DND-41 (cell line): ENCODE measurements at regions not wholly inside any gene's neighbourhood (a gene's known extent, or its start where the extent isn't known, plus 50 kb on each side); places are given as distances from the start of the nearest gene placed in this dataset.

ENCODE experiments used
- ATAC-seq: fragments of 200-7000 bp; cut with Tn5 transposase; 3 replicates; pipeline ENCODE4 v1.9.1; 2021; ENCODE audit warnings: low read depth; ENCODE audit not compliant: insufficient read depth
- DNase-seq: peaks from one replicate; pipeline ENCODE4 v3.0.0-alpha.2; 2020
- H2AFZ ChIP-seq: 2 replicates; pipeline ENCODE4 v1.6.0; 2012; ENCODE audit warnings: low read depth, low read length
- H3K27ac ChIP-seq: 2 replicates; pipeline ENCODE4 v1.5.1; 2012; ENCODE audit warnings: low read length, inconsistent platforms
- H3K27me3 ChIP-seq: fragments of 200-600 bp; sonication (generic); 2 replicates; pipeline ENCODE4 v1.6.0; 2012; ENCODE audit warnings: low read length, mild to moderate bottlenecking, inconsistent platforms; ENCODE audit not compliant: insufficient read depth, poor library complexity
- H3K36me3 ChIP-seq: 2 replicates; pipeline ENCODE4 v1.5.1; 2012; ENCODE audit warnings: low read length, inconsistent platforms; ENCODE audit not compliant: insufficient read depth
- H3K4me1 ChIP-seq: 2 replicates; pipeline ENCODE4 v1.5.1; 2012; ENCODE audit warnings: mild to moderate bottlenecking, low read length; ENCODE audit not compliant: insufficient read depth
- H3K4me2 ChIP-seq: 2 replicates; pipeline ENCODE4 v1.6.0; 2012; ENCODE audit warnings: mild to moderate bottlenecking, moderate library complexity, low read length, inconsistent platforms; ENCODE audit not compliant: insufficient read depth
- H3K4me3 ChIP-seq, 2 experiments: fragments of 200-600 bp in 1 of 2; shearing (Covaris generic) in 1 of 2; 2 replicates each; pipeline ENCODE4 v1.5.1; 2012 to 2016; ENCODE audit warnings: inconsistent platforms in 2 of 2, low read length in 2 of 2, mild to moderate bottlenecking in 2 of 2, low read depth in 1 of 2, moderate library complexity in 1 of 2
- H3K79me2 ChIP-seq: 2 replicates; pipeline ENCODE4 v1.6.0; 2012; ENCODE audit warnings: low read length, inconsistent platforms; ENCODE audit not compliant: insufficient read depth
- H3K9ac ChIP-seq: 2 replicates; pipeline ENCODE4 v1.6.0; 2012; ENCODE audit warnings: low read depth, mild to moderate bottlenecking, inconsistent platforms, low read length, moderate library complexity
- H3K9me3 ChIP-seq: 2 replicates; pipeline ENCODE4 v1.5.1; 2012; ENCODE audit warnings: low read length, moderate library complexity, mild to moderate bottlenecking, inconsistent platforms; ENCODE audit not compliant: insufficient read depth, severe bottlenecking
- H4K20me1 ChIP-seq: 2 replicates; pipeline ENCODE4 v1.6.0; 2012; ENCODE audit warnings: low read length; ENCODE audit not compliant: insufficient read depth
- CTCF ChIP-seq: IDR thresholded peaks from 2 replicates; pipeline ENCODE4 v1.5.1; 2012; ENCODE audit warnings: borderline replicate concordance, low read length, moderate library complexity, mild to moderate bottlenecking; ENCODE audit not compliant: poor library complexity, severe bottlenecking; ENCODE audit errors: extremely low read depth
- EZH2 ChIP-seq: IDR thresholded peaks from 3 replicates; pipeline ENCODE4 v1.6.1; 2012; ENCODE audit warnings: borderline replicate concordance, low read depth, mild to moderate bottlenecking, moderate library complexity, low read length, inconsistent platforms; ENCODE audit not compliant: severe bottlenecking

DNA sequence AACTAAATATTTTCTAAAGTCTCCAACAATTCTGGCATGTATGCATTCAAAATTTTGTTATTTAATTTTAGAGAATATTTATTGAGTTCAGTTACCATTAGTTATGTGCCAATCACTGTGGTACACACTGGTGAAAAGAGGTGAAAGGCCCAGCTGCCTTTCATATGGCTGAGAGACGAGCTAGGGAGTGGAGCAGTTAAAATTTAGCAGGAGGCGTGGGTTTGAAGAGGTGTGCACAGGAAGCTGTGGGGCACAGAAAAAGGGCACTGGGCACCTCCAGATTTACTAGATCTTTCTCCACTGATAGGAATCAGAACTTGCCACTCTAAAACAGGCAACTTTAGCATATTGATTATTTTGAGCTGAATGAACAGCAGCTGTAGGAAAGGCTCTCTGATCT, 347.1 kb downstream of the CD83 start:
- no peak overlapping the region for H3K9ac ChIP-seq
- no peak overlapping the region for H3K27ac ChIP-seq
- DNase-seq (no peak), ATAC-seq (peak; percentile 66)
- H4K20me1 ChIP-seq, result no peaks in the 10 kb centered on the region
- no peak overlapping the region for H3K4me3 ChIP-seq
- no peak overlapping the region for H2AFZ ChIP-seq
- TF ChIP-seq EZH2 (no peak), CTCF (no peak)
- H3K79me2 ChIP-seq, result no peaks in the 10 kb centered on the region
- peaks cover 18% of the 10 kb centered on the region for H3K4me1 ChIP-seq
- peaks cover 11% of the 10 kb centered on the region for H3K9me3 ChIP-seq
- no peaks in the 10 kb centered on the region for H3K27me3 ChIP-seq
- H3K4me2 ChIP-seq, result no peak overlapping the region
- H3K36me3 ChIP-seq, result no peaks in the 10 kb centered on the region

- Histone ChIP-seq H3K9me3 (peaks cover 11% of the 10 kb centered on the region), H4K20me1 (no peaks in the 10 kb centered on the region), H3K4me2 (no peak overlapping the region), H2AFZ (no peak overlapping the region), H3K79me2 (no peaks in the 10 kb centered on the region), H3K4me3 (no peak overlapping the region), H3K4me1 (peaks cover 14% of the 10 kb centered on the region; the same call in 1 of the 2 replicates), H3K36me3 (no peaks in the 10 kb centered on the region), H3K27me3 (no peaks in the 10 kb centered on the region), H3K27ac (no peak overlapping the region), H3K9ac (no peak overlapping the region)
- no peak for ATAC-seq
- no peak for TF ChIP-seq CTCF
- TF ChIP-seq EZH2, result no peak
- DNase-seq, result no peak
Observed at GRCh38 chr6:14466278-14466677, 348.7 kb downstream of the CD83 start.

DNA sequence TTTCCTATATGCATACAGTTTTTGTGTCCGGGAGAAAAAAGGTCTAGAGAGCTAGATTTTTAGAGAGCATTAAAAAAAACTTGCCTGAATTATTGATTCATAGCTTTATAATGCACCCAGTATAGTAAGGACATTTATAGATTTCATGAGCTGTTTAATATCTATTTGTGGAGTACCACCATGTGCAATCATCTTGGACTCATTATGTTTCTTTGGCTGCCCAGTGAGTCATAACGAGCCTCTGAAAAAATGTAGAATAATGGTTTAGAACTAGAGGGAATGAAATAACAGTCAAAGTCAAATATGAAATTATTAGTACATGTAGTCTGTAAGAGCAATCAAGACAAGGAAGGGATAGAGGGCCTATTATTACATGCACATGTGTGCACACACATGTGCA, 350.0 kb downstream of the CD83 start:
- Histone ChIP-seq H3K4me2 (no peak overlapping the region), H4K20me1 (no peaks in the 10 kb centered on the region), H2AFZ (no peak overlapping the region)

More for the DNA sequence above, 350.0 kb downstream of the CD83 start:
- H3K27ac ChIP-seq, result no peak overlapping the region
- H3K9ac ChIP-seq, result no peak overlapping the region
- peaks cover 11% of the 10 kb centered on the region for H3K9me3 ChIP-seq
- no peak for DNase-seq
- H3K4me3 ChIP-seq, result no peak overlapping the region
- peaks cover 14% of the 10 kb centered on the region; the same call in 1 of the 2 replicates for H3K4me1 ChIP-seq
- no peaks in the 10 kb centered on the region for H3K36me3 ChIP-seq
- H3K27me3 ChIP-seq, result no peaks in the 10 kb centered on the region
- ATAC-seq, result 0 out of 3 replicates have a peak, but pooled peaks have one; percentile 17
- H3K79me2 ChIP-seq, result no peaks in the 10 kb centered on the region
- TF ChIP-seq EZH2 (no peak), CTCF (no peak)
